ENCODE measurements at regions not wholly inside any gene's neighbourhood (a gene's known extent, or its start where the extent isn't known, plus 50 kb on each side); places are given as distances from the start of the nearest gene placed in this dataset.

DNA sequence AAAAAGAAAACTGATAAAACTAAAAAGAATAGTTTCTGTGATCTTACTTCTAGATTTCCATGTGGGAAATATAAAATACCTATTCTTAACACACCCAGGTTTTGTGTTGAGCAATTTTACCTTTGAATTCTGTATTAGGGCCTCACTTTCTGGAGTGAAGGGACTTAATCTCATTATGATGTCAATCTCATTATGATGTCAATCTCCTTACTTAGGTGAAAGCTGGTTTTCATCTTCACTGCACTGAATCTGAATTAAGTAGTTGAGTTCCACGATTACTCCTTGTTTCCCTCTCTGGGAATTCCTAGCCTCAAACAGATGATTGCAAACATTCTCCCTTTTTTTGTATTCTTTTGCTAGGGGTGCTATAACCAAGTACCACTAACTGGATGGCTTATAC lies 1367.2 kb downstream of the EFNB2 start:
- Histone ChIP-seq H2AK9ac (replicated peaks; ENCODE audit: low read depth, low read length, poor library complexity) (no peak overlapping the region), H2BK15ac (ENCODE audit: low read depth, low read length) (no peak overlapping the region), H3K56ac (ENCODE audit: extremely low read depth, insufficient read depth, low read length) (no peak overlapping the region), H3K9ac (ENCODE audit: low read depth, low read length) (no peak overlapping the region), H3K9me1 (ENCODE audit: insufficient read depth, low read length) (no peaks in the 10 kb centered on the region), H3K4me2 (ENCODE audit: low read depth, low read length) (no peak overlapping the region), H2AFZ (replicated peaks; ENCODE audit: low read length, poor library complexity) (no peak overlapping the region), H3K79me1 (ENCODE audit: low read depth in 1 of 2, low read length in 2 of 2) (no peaks in the 10 kb centered on the region), H3K27me3 (ENCODE audit: control insufficient read depth, insufficient read depth, low read length) (no peaks in the 10 kb centered on the region), H3K4me3 (ENCODE audit: insufficient read depth, low read depth, low read length) (no peak overlapping the region), H3K4me1 (ENCODE audit: control insufficient read depth, insufficient read depth, low read length) (no peaks in the 10 kb centered on the region), H2BK120ac (ENCODE audit: low read depth, low read length) (no peak overlapping the region), H4K20me1 (ENCODE audit: insufficient read depth, low read length) (no peaks in the 10 kb centered on the region), H4K91ac (ENCODE audit: insufficient read depth, low read depth, low read length) (no peak overlapping the region), H3K9me3 (ENCODE audit: control insufficient read depth, insufficient read depth, low read length) (no peaks in the 10 kb centered on the region), H3K4ac (ENCODE audit: low read depth, low read length) (no peak overlapping the region), H3K14ac (replicated peaks; ENCODE audit: low read depth, low read length) (no peak overlapping the region), H2BK20ac (ENCODE audit: low read depth, low read length) (no peak overlapping the region), H3K36me3 (ENCODE audit: control insufficient read depth, insufficient read depth, low read length) (no peaks in the 10 kb centered on the region), H2BK5ac (ENCODE audit: low read depth, low read length, poor library complexity, severe bottlenecking) (no peak overlapping the region), H3K23ac (ENCODE audit: low read depth, low read length) (no peak overlapping the region), H2AK5ac (ENCODE audit: low read depth, low read length) (no peak overlapping the region), H3K27ac (ENCODE audit: insufficient read depth, low read length) (no peak overlapping the region), H4K8ac (ENCODE audit: low read depth in 2 of 2, low read length in 2 of 2) (no peak overlapping the region), H4K5ac (ENCODE audit: low read depth, low read length) (no peak overlapping the region), H3K18ac (ENCODE audit: low read depth, low read length) (no peak overlapping the region)
- ATAC-seq (ENCODE audit: low read depth), result no peak
- dilution Hi-C loops (cut with HindIII; ENCODE audit: low sequenced_read_pairs, unreplicated experiment), result no loop called here
- intact Hi-C loops (cut with micrococcal nuclease), result no loop called here
- WGBS, 2 experiments (ENCODE audit: extremely low coverage in 2 of 2, insufficient read length in 1 of 2), result no CpG with 5 or more reads among the region's 1 CpG
- in situ Hi-C loops (cut with MboI; ENCODE audit: low sequenced_read_pairs), result no loop called here
- ChIA-PET POLR2A (ENCODE audit: unreplicated experiment) (no interaction called here), CTCF (no interaction called here)
- TF ChIP-seq CHD1 (IDR thresholded peaks at IDR 0.05; ENCODE audit: low read depth, low read length), result no peak
- no peak for TF ChIP-seq FOS (IDR thresholded peaks at IDR 0.05; ENCODE audit: low read depth, low read length)
- TF ChIP-seq RAD21 (IDR thresholded peaks at IDR 0.05; ENCODE audit: low read length), result no peak
- no peak for TF ChIP-seq MAZ (IDR thresholded peaks at IDR 0.05; ENCODE audit: borderline replicate concordance, low read depth, low read length)
- no peak for TF ChIP-seq RFX5 (IDR thresholded peaks at IDR 0.05; ENCODE audit: low read depth, low read length)
- no peak for TF ChIP-seq POLR2A (IDR thresholded peaks at IDR 0.05; ENCODE audit: low read depth, low read length)
- TF ChIP-seq CEBPB (IDR thresholded peaks at IDR 0.05; ENCODE audit: low read depth, low read length), result no peak
- TF ChIP-seq, protein P1, sequence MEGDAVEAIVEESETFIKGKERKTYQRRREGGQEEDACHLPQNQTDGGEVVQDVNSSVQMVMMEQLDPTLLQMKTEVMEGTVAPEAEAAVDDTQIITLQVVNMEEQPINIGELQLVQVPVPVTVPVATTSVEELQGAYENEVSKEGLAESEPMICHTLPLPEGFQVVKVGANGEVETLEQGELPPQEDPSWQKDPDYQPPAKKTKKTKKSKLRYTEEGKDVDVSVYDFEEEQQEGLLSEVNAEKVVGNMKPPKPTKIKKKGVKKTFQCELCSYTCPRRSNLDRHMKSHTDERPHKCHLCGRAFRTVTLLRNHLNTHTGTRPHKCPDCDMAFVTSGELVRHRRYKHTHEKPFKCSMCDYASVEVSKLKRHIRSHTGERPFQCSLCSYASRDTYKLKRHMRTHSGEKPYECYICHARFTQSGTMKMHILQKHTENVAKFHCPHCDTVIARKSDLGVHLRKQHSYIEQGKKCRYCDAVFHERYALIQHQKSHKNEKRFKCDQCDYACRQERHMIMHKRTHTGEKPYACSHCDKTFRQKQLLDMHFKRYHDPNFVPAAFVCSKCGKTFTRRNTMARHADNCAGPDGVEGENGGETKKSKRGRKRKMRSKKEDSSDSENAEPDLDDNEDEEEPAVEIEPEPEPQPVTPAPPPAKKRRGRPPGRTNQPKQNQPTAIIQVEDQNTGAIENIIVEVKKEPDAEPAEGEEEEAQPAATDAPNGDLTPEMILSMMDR (conservative IDR thresholded peaks at IDR 0.05; ENCODE audit: low read depth, low read length), result no peak
- TF ChIP-seq, protein P2, sequence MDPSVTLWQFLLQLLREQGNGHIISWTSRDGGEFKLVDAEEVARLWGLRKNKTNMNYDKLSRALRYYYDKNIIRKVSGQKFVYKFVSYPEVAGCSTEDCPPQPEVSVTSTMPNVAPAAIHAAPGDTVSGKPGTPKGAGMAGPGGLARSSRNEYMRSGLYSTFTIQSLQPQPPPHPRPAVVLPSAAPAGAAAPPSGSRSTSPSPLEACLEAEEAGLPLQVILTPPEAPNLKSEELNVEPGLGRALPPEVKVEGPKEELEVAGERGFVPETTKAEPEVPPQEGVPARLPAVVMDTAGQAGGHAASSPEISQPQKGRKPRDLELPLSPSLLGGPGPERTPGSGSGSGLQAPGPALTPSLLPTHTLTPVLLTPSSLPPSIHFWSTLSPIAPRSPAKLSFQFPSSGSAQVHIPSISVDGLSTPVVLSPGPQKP (IDR thresholded peaks at IDR 0.05; ENCODE audit: borderline replicate concordance, low read depth, low read length), result no peak
- TF ChIP-seq NFE2L2 (IDR thresholded peaks at IDR 0.05; ENCODE audit: low read depth, low read length), result no peak
- DNase-seq, result no peak
- no TSS peak for BruUV-seq (replicated peaks)

All from IMR-90 (cell line).